ENCODE measurements at regions not wholly inside any gene's neighbourhood (a gene's known extent, or its start where the extent isn't known, plus 50 kb on each side); places are given as distances from the start of the nearest gene placed in this dataset.

- Mint-ChIP-seq H3K27me3 (ENCODE audit: low read depth in 2 of 2) (peaks cover 10 to 20% of the 10 kb centered on the region in 2 donors), H3K9me3 (peaks cover 0 to 2% of the 10 kb centered on the region in 2 donors), H3K36me3 (peaks cover 10% of the 10 kb centered on the region), H3K27ac (peak overlapping the region; percentile 75 to 90), H3K4me3 (peak overlapping the region; percentile 54), H3K4me1 (peaks cover 17 to 22% of the 10 kb centered on the region in 2 donors)
- Histone ChIP-seq H3K27me3 (ENCODE audit: control insufficient read depth, insufficient read depth, low read length) (no peaks in the 10 kb centered on the region), H3K9me3 (ENCODE audit: control insufficient read depth, insufficient read depth, low read length) (no peaks in the 10 kb centered on the region), H3K27ac (ENCODE audit: low read length) (no peak overlapping the region), H3K4me1 (ENCODE audit: control insufficient read depth, insufficient read depth, low read length) (peaks cover 12% of the 10 kb centered on the region), H3K36me3 (ENCODE audit: control insufficient read depth, insufficient read depth, low read length) (no peaks in the 10 kb centered on the region), H3K4me3 (ENCODE audit: low read length) (no peak overlapping the region)
- DNase-seq (no peak), ATAC-seq (no peak)
- intact Hi-C loops (cut with micrococcal nuclease) = loop anchor here (10.0 kb wide), 1 partner anchor 131 kb away; no protein-coding TSS in a partner anchor
- no peak for TF ChIP-seq CTCF (IDR thresholded peaks at IDR 0.05)
- 70% methylated on average over 3 of the region's 3 CpGs for WGBS (ENCODE audit: insufficient coverage)
These were observed 97.6 kb upstream of the SERP2 start for GRCh38 chr13:44276061-44276460.

GRCh38 chr13:44277459-44277858 is 96.2 kb upstream of the SERP2 start:
- H3K27ac ChIP-seq (ENCODE audit: low read length) = no peak overlapping the region
- Mint-ChIP-seq H3K27me3 (ENCODE audit: low read depth in 2 of 2) (peaks cover 17 to 27% of the 10 kb centered on the region in 2 donors), H3K4me3 (no peak overlapping the region), H3K27ac (peak overlapping the region in 1 of 2 donors; percentile 43), H3K9me3 (peaks cover 0 to 2% of the 10 kb centered on the region in 2 donors), H3K36me3 (peaks cover 10% of the 10 kb centered on the region), H3K4me1 (peaks cover 17 to 22% of the 10 kb centered on the region in 2 donors)
- no peak for ATAC-seq
- peaks cover 12% of the 10 kb centered on the region for H3K4me1 ChIP-seq (ENCODE audit: control insufficient read depth, insufficient read depth, low read length)
- H3K4me3 ChIP-seq (ENCODE audit: low read length) = no peak overlapping the region
- 97% methylated on average over 1 of the region's 1 CpG for WGBS (ENCODE audit: insufficient coverage)
- no peak for DNase-seq
- TF ChIP-seq CTCF (IDR thresholded peaks at IDR 0.05) = no peak
- no peaks in the 10 kb centered on the region for H3K27me3 ChIP-seq (ENCODE audit: control insufficient read depth, insufficient read depth, low read length)
- intact Hi-C loops (cut with micrococcal nuclease) = loop anchor here (10.0 kb wide), 1 partner anchor 133 kb away; no protein-coding TSS in a partner anchor
- no peaks in the 10 kb centered on the region for H3K9me3 ChIP-seq (ENCODE audit: control insufficient read depth, insufficient read depth, low read length)
- H3K36me3 ChIP-seq (ENCODE audit: control insufficient read depth, insufficient read depth, low read length) = no peaks in the 10 kb centered on the region

GRCh38 chr13:44278166-44278565 is 95.5 kb upstream of the SERP2 start:
- Mint-ChIP-seq H3K9me3 (peaks cover 0 to 2% of the 10 kb centered on the region in 2 donors), H3K4me3 (no peak overlapping the region), H3K36me3 (peaks cover 10% of the 10 kb centered on the region), H3K4me1 (peaks cover 17 to 22% of the 10 kb centered on the region in 2 donors), H3K27ac (peak overlapping the region in 1 of 2 donors; percentile 43), H3K27me3 (ENCODE audit: low read depth in 2 of 2) (peaks cover 23 to 34% of the 10 kb centered on the region in 2 donors)
- 43% methylated on average over 4 of the region's 4 CpGs for WGBS (ENCODE audit: insufficient coverage)
- intact Hi-C loops (cut with micrococcal nuclease) = loop anchor here (10.0 kb wide), 1 partner anchor 133 kb away; no protein-coding TSS in a partner anchor
- H3K4me3 ChIP-seq (ENCODE audit: low read length) = no peak overlapping the region
- no peak for TF ChIP-seq CTCF (IDR thresholded peaks at IDR 0.05)
- no peaks in the 10 kb centered on the region for H3K36me3 ChIP-seq (ENCODE audit: control insufficient read depth, insufficient read depth, low read length)
- H3K4me1 ChIP-seq (ENCODE audit: control insufficient read depth, insufficient read depth, low read length) = peaks cover 12% of the 10 kb centered on the region
- no peak for ATAC-seq
- H3K27ac ChIP-seq (ENCODE audit: low read length) = no peak overlapping the region
- peak in 1 of 2 donors; percentile 26 for DNase-seq
- H3K9me3 ChIP-seq (ENCODE audit: control insufficient read depth, insufficient read depth, low read length) = no peaks in the 10 kb centered on the region
- no peaks in the 10 kb centered on the region for H3K27me3 ChIP-seq (ENCODE audit: control insufficient read depth, insufficient read depth, low read length)

- Mint-ChIP-seq H3K4me1 (peaks cover 6 to 7% of the 10 kb centered on the region in 2 donors), H3K4me3 (no peak overlapping the region), H3K27ac (no peak overlapping the region), H3K27me3 (ENCODE audit: low read depth in 2 of 2) (peaks cover 35 to 39% of the 10 kb centered on the region in 2 donors), H3K9me3 (no peaks in the 10 kb centered on the region), H3K36me3 (peaks cover 9% of the 10 kb centered on the region)
- WGBS (ENCODE audit: insufficient coverage) = 87% methylated on average over 5 of the region's 5 CpGs
- intact Hi-C loops (cut with micrococcal nuclease) = no loop called here
- Histone ChIP-seq H3K27me3 (ENCODE audit: control insufficient read depth, insufficient read depth, low read length) (no peaks in the 10 kb centered on the region), H3K4me3 (ENCODE audit: low read length) (no peak overlapping the region), H3K27ac (ENCODE audit: low read length) (no peak overlapping the region), H3K4me1 (ENCODE audit: control insufficient read depth, insufficient read depth, low read length) (no peaks in the 10 kb centered on the region), H3K36me3 (ENCODE audit: control insufficient read depth, insufficient read depth, low read length) (no peaks in the 10 kb centered on the region), H3K9me3 (ENCODE audit: control insufficient read depth, insufficient read depth, low read length) (no peaks in the 10 kb centered on the region)
- TF ChIP-seq CTCF (IDR thresholded peaks at IDR 0.05) = no peak
- ATAC-seq (no peak), DNase-seq (no peak)
These were observed 93.2 kb upstream of the SERP2 start for GRCh38 chr13:44280456-44280855.
